ENCODE measurements at regions not wholly inside any gene's neighbourhood (a gene's known extent, or its start where the extent isn't known, plus 50 kb on each side); places are given as distances from the start of the nearest gene placed in this dataset.

DNA sequence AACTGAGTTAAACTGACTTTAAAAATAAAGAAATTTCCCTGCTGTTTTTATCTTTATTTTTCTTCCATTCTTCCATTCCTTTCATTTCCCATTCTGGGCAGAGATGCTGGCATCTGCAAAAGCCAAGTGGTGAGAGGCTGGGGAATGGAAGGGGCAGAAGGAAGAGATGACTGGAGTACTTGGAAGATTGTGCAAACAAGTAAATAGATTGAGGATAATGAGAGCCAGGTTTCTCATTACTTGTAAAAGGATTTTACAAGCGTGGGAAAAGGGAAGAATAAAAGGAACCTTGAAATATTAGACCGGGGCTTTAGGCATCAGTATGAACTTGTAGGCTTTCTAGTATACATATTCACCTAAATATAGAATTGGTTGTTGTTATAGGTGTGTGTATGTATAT, 341.2 kb downstream of the CAAP1 start:
- WGBS, 2 donors, result 65 to 69% methylated on average over 2 of the region's 2 CpGs
- Histone ChIP-seq H3K9me3 (peaks cover 0 to 7% (median 0%) of the 10 kb centered on the region in 3 donors), H3K4me1 (no peaks in the 10 kb centered on the region), H3K36me3 (no peaks in the 10 kb centered on the region), H3K27me3 (no peaks in the 10 kb centered on the region), H3K4me3 (no peak overlapping the region), H3K27ac (no peak overlapping the region)
- intact Hi-C loops (cut with DNase I), result no loop called here
- no peak for DNase-seq
- TF ChIP-seq, protein P1, sequence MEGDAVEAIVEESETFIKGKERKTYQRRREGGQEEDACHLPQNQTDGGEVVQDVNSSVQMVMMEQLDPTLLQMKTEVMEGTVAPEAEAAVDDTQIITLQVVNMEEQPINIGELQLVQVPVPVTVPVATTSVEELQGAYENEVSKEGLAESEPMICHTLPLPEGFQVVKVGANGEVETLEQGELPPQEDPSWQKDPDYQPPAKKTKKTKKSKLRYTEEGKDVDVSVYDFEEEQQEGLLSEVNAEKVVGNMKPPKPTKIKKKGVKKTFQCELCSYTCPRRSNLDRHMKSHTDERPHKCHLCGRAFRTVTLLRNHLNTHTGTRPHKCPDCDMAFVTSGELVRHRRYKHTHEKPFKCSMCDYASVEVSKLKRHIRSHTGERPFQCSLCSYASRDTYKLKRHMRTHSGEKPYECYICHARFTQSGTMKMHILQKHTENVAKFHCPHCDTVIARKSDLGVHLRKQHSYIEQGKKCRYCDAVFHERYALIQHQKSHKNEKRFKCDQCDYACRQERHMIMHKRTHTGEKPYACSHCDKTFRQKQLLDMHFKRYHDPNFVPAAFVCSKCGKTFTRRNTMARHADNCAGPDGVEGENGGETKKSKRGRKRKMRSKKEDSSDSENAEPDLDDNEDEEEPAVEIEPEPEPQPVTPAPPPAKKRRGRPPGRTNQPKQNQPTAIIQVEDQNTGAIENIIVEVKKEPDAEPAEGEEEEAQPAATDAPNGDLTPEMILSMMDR (IDR thresholded peaks at IDR 0.05), result no peak
- TF ChIP-seq POLR2A (IDR thresholded peaks at IDR 0.05), result no peak

- Histone ChIP-seq H3K36me3 (no peaks in the 10 kb centered on the region), H3K4me3 (no peak overlapping the region), H3K9me3 (no peaks in the 10 kb centered on the region), H3K27me3 (no peaks in the 10 kb centered on the region), H3K27ac (no peak overlapping the region), H3K4me1 (no peaks in the 10 kb centered on the region)
- 54 to 65% methylated on average over 4 of the region's 4 CpGs for WGBS, 2 donors
- no peak for DNase-seq
- intact Hi-C loops (cut with DNase I), result no loop called here
- no peak for TF ChIP-seq POLR2A (IDR thresholded peaks at IDR 0.05)
- TF ChIP-seq, protein P1 (IDR thresholded peaks at IDR 0.05), result no peak
Observed at GRCh38 chr9:26548781-26549290, 343.8 kb downstream of the CAAP1 start.

DNA sequence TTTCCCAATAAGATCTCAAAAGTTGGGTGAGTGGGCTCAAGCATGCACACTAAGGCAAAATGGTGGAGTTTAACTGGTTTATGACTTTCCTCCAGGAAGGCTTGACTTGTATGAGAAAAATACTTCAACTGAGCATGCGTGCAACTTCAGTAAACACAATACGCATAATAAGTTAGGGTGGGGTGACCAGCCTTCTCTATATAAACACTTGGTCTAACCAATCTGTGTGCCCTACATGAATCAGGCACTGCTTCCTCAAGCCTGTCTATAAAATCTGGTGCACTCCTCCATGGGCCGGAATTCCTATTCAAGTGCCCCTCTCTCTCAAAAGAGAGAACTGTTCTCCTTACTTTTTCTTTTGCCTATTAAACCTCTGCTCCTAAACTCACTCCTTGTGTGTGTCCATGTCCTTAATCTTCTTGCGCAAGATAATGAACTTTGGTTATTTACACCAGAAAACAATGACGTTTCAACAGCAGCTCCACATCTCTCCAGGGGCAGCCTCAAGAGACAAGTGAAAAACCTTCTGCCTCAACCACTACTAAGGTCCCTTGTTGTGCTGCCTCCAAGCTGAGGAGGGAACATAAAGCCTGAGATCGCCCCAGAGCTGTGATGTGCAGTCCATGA, 352.6 kb downstream of the CAAP1 start:
- Histone ChIP-seq H3K4me3 (no peak overlapping the region), H3K27ac (no peak overlapping the region), H3K36me3 (no peaks in the 10 kb centered on the region), H3K27me3 (no peaks in the 10 kb centered on the region), H3K9me3 (no peaks in the 10 kb centered on the region), H3K4me1 (no peaks in the 10 kb centered on the region)
- intact Hi-C loops (cut with DNase I), result no loop called here
- TF ChIP-seq POLR2A (IDR thresholded peaks at IDR 0.05), result no peak
- TF ChIP-seq, protein P1 (IDR thresholded peaks at IDR 0.05), result no peak
- DNase-seq, result no peak
- 78 to 80% methylated on average over 6 of the region's 6 CpGs for WGBS, 2 donors

- Histone ChIP-seq H3K9me3 (no peaks in the 10 kb centered on the region), H3K4me1 (no peaks in the 10 kb centered on the region), H3K36me3 (no peaks in the 10 kb centered on the region), H3K27me3 (no peaks in the 10 kb centered on the region), H3K27ac (no peak overlapping the region), H3K4me3 (no peak overlapping the region)
- no peak for DNase-seq
- 66 to 73% methylated on average over 4 of the region's 4 CpGs for WGBS, 2 donors
- intact Hi-C loops (cut with DNase I), result no loop called here
- TF ChIP-seq POLR2A (IDR thresholded peaks at IDR 0.05), result no peak
- TF ChIP-seq, protein P1 (IDR thresholded peaks at IDR 0.05), result no peak
Observed at GRCh38 chr9:26537211-26537610, 355.4 kb downstream of the CAAP1 start.

GRCh38 chr9:26535151-26535550, 357.5 kb downstream of the CAAP1 start:
- H3K9me3 ChIP-seq, result no peaks in the 10 kb centered on the region
- H3K27ac ChIP-seq, result no peak overlapping the region
- WGBS, 2 donors, result 25 to 64% methylated on average over 1 of the region's 1 CpG
- DNase-seq, result no peak
- intact Hi-C loops (cut with DNase I), result no loop called here
- no peak overlapping the region for H3K4me3 ChIP-seq
- H3K4me1 ChIP-seq, result no peaks in the 10 kb centered on the region
- TF ChIP-seq, protein P1 (IDR thresholded peaks at IDR 0.05), result no peak
- TF ChIP-seq POLR2A (IDR thresholded peaks at IDR 0.05), result no peak
- H3K27me3 ChIP-seq, result no peaks in the 10 kb centered on the region
- no peaks in the 10 kb centered on the region for H3K36me3 ChIP-seq
